ENCODE measurements at regions not wholly inside any gene's neighbourhood (a gene's known extent, or its start where the extent isn't known, plus 50 kb on each side); places are given as distances from the start of the nearest gene placed in this dataset.
A peak's percentile ranks its signal among the peaks of the same experiment; 100 is the strongest.

DNA sequence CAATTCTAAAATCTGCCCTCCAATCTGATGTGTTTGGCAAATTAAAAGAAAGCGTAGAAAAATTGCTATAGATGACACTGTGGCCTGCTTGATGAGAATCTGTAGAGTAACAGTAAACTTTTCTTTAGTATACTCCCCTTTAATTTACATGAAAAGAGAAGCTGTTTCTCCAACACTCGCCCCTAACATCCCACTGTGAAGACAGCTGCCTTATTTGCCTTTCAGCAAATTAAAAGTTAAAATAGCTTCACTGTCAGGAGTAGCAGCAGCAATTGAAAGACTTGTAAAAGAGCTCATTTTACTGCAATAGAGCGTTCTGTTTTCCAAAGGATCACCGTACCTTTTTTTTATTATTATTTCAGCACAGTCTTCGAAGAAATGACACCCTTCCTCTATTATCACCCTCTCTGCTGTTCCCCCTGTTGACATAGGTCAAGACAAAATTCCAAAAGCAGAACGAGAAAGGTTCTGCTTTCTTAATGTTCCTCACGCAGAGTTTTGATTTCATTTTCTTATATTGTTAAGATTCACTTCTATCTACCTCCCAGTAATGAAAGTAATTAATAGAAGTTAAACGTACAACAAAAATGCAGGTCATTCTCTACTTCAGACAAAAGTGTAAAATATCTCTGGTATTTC lies 153.5 kb upstream of the USP15 start:
- TF ChIP-seq, protein P1, sequence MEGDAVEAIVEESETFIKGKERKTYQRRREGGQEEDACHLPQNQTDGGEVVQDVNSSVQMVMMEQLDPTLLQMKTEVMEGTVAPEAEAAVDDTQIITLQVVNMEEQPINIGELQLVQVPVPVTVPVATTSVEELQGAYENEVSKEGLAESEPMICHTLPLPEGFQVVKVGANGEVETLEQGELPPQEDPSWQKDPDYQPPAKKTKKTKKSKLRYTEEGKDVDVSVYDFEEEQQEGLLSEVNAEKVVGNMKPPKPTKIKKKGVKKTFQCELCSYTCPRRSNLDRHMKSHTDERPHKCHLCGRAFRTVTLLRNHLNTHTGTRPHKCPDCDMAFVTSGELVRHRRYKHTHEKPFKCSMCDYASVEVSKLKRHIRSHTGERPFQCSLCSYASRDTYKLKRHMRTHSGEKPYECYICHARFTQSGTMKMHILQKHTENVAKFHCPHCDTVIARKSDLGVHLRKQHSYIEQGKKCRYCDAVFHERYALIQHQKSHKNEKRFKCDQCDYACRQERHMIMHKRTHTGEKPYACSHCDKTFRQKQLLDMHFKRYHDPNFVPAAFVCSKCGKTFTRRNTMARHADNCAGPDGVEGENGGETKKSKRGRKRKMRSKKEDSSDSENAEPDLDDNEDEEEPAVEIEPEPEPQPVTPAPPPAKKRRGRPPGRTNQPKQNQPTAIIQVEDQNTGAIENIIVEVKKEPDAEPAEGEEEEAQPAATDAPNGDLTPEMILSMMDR (conservative IDR thresholded peaks at IDR 0.05), result no peak
- DNase-seq (ENCODE audit: low read depth, low spot score), result no peak
- peaks cover 14% of the 10 kb centered on the region for H3K9me3 Mint-ChIP-seq
- peak overlapping the region; percentile 8 for H3K4me3 Mint-ChIP-seq
- no peak overlapping the region for H3K27ac Mint-ChIP-seq (ENCODE audit: unreplicated experiment)
- peaks cover 11% of the 10 kb centered on the region for H3K4me1 Mint-ChIP-seq
- H3K36me3 Mint-ChIP-seq (ENCODE audit: low read depth), result peaks cover 7% of the 10 kb centered on the region
- no peaks in the 10 kb centered on the region for H3K27me3 Mint-ChIP-seq (ENCODE audit: low read depth)

DNA sequence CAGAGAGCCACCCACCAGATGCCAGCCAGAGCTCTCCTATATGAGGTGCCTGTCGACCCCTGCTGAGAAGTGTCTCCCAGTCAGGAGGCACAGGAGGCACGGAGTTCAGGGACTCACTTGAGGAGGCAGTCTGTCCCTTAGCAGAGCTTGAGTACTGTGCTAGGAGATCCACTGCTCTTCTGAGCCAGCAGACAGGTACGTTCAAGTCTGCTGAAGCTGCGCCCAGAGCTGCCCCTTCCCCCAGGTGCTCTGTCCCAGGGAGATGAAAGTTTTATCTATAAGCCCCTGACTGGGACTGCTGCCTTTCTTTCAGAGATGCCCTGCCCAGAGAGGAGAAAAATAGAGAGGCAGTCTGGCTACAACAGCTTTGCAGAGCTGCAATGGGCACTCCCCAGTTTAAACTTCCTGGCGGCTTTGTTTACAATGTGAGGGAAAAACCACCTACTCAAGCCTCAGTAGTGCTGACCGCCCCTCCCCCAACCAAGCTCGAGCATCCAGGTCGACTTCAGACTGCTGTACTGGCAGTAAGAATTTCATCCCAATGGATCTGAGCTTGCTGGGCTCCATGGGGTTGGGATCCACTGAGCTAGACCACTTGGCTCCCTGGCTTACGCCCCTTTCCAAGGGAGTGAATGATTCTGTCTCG lies 146.7 kb upstream of the USP15 start:
- H3K27ac Mint-ChIP-seq (ENCODE audit: unreplicated experiment), result no peak overlapping the region
- peaks cover 11% of the 10 kb centered on the region for H3K36me3 Mint-ChIP-seq (ENCODE audit: low read depth)
- H3K4me3 Mint-ChIP-seq, result no peak overlapping the region
- peaks cover 4% of the 10 kb centered on the region for H3K27me3 Mint-ChIP-seq (ENCODE audit: low read depth)
- no peaks in the 10 kb centered on the region for H3K4me1 Mint-ChIP-seq
- peaks cover 16% of the 10 kb centered on the region for H3K9me3 Mint-ChIP-seq
- TF ChIP-seq, protein P1 (conservative IDR thresholded peaks at IDR 0.05), result no peak
- DNase-seq (ENCODE audit: low read depth, low spot score), result no peak

DNA sequence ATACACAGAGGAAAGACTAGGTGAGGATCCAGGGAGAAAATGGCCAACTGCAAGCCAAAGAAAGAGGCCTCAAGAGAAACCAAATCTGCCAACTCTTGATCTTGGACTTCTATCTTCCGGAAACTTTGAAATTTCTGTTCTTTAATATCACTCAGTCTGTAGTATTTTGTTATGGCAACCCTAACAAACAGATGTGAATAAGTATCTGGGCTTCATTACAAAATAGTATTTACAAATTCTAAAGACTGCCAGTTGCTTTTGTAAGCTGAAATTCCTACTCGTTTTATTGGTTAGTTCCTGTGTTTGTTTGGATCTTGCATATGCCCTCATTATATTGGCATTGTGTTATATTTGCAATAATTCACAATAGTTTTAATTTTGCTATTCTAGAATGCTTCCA lies 143.2 kb upstream of the USP15 start:
- no peak for DNase-seq (ENCODE audit: low read depth, low spot score)
- H3K27ac Mint-ChIP-seq (ENCODE audit: unreplicated experiment), result no peak overlapping the region
- H3K4me3 Mint-ChIP-seq, result no peak overlapping the region
- TF ChIP-seq, protein P1 (conservative IDR thresholded peaks at IDR 0.05), result no peak
- peaks cover 2% of the 10 kb centered on the region for H3K36me3 Mint-ChIP-seq (ENCODE audit: low read depth)
- H3K9me3 Mint-ChIP-seq, result peaks cover 2% of the 10 kb centered on the region
- H3K27me3 Mint-ChIP-seq (ENCODE audit: low read depth), result peaks cover 4% of the 10 kb centered on the region
- H3K4me1 Mint-ChIP-seq, result no peaks in the 10 kb centered on the region

DNA sequence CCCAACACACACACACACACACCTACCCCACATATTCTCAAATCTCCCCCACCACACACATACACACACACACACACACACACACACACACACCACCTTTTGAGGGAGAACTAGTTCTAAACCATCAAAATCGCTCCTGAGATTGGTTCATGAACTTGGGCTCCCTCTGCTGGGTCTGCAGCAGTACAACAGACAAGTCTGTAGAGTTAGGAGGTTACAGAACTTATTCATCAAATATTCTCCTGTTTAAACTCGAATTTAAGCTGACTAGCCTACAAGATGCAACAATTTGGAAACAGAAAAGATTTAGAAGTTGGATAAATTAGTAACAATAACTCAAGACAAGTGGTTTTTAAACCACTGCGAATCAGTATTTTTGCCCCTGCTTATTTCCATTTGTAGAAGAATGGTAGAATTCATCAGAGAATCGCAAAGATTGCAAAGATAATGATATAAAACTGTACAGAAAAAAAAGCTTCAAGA lies 136.4 kb upstream of the USP15 start:
- TF ChIP-seq, protein P1 (conservative IDR thresholded peaks at IDR 0.05), result peak; percentile 71
- no peak overlapping the region for H3K27ac Mint-ChIP-seq (ENCODE audit: unreplicated experiment)
- H3K4me1 Mint-ChIP-seq, result no peaks in the 10 kb centered on the region
- no peaks in the 10 kb centered on the region for H3K9me3 Mint-ChIP-seq
- no peak overlapping the region for H3K4me3 Mint-ChIP-seq
- peaks cover 12% of the 10 kb centered on the region for H3K27me3 Mint-ChIP-seq (ENCODE audit: low read depth)
- peak; percentile 23 for DNase-seq (ENCODE audit: low read depth, low spot score)
- no peaks in the 10 kb centered on the region for H3K36me3 Mint-ChIP-seq (ENCODE audit: low read depth)

DNA sequence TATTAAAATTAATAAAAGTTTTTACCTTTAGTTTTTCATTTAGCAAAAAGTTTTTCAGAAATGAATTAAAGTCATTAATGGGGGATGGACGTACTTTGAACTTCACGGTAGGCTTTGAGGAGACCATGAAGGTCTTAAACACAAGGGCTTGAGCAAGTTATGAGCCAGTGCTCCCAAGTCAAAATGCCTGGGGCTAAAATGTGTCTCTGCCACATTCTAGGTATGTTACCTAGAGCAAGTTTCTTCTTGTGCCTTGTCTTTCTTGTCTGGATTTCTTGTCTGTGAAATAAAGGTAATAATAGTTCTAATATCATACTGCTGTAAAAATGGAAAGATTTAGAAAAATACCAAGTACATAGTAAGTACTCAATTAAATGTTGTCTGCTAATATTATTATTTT lies 132.7 kb upstream of the USP15 start:
- Mint-ChIP-seq H3K4me3 (no peak overlapping the region), H3K27me3 (ENCODE audit: low read depth) (peaks cover 12% of the 10 kb centered on the region), H3K27ac (ENCODE audit: unreplicated experiment) (no peak overlapping the region), H3K9me3 (no peaks in the 10 kb centered on the region), H3K36me3 (ENCODE audit: low read depth) (no peaks in the 10 kb centered on the region), H3K4me1 (no peaks in the 10 kb centered on the region)
- TF ChIP-seq, protein P1 (conservative IDR thresholded peaks at IDR 0.05), result no peak
- DNase-seq (ENCODE audit: low read depth, low spot score), result no peak
